Islet of Langerhans (tissue), 1 donor: ENCODE measurements at regions not wholly inside any gene's neighbourhood (a gene's known extent, or its start where the extent isn't known, plus 50 kb on each side); places are given as distances from the start of the nearest gene placed in this dataset.
"Not testable (repeated sequence)": the region's sequence is repeated elsewhere in the genome, so short reads cannot be mapped to it uniquely, and the experiment has no call there.

Experiments
- FAIRE-seq: peaks from one replicate; lab custom pipeline; 2011; peaks lifted over from hg19 to GRCh38; lab: Jason Lieb, UNC

DNA sequence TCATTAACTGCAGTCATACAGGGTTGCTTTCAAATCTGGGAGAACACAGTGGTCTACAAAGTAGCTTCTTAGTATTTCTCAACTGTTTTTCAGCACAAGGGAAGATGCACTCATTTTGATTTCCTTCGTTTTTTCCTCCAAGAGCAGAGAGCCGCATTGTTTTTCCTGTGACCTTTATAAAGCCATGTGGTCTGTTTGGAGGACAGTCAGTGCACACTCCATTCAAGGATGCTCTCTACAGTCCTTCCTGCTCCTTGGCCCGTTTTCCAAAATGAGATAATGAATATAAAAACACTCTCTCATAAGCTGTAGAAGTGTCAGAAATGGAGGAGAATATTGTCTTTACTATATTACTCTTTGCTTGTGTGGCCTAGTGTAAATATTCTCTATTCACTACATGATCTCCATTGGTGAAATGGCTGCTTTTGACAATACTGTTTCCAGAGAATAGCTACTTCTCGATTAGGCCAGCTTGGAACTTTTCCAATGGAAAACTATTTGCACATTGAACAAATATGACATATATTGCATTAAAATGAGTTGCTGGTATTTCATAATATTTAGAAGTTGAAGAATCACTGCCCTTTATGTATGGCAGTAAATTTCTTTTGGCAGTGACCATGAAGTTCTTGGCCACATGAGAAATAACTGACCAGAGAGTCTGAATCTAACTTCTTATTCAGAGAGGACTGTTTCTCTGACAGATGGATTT lies 393.1 kb upstream of the RGS6 start:
- FAIRE-seq: no peak

GRCh38 chr14:71539650-71540285 lies 392.5 kb upstream of the RGS6 start:
- no peak for FAIRE-seq

DNA sequence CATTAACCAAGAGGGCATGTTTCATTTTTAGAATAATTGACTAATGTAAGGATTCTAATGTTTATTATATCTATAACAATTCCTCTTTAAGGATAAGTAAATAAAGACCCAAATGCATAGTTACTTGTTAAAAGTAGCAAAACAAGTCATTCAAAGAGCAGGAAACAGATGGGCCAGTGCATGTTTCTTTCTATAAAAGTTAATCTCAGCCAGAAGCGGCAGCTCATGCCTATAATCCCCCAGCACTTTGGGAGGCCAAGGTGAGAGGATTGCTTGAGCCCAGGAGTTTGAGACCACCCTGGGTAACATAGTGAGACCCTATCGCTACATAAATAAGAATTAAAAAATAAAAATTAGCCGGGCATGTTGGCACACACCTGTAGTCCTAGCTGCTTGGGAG lies 391.0 kb upstream of the RGS6 start:
- no peak for FAIRE-seq

DNA sequence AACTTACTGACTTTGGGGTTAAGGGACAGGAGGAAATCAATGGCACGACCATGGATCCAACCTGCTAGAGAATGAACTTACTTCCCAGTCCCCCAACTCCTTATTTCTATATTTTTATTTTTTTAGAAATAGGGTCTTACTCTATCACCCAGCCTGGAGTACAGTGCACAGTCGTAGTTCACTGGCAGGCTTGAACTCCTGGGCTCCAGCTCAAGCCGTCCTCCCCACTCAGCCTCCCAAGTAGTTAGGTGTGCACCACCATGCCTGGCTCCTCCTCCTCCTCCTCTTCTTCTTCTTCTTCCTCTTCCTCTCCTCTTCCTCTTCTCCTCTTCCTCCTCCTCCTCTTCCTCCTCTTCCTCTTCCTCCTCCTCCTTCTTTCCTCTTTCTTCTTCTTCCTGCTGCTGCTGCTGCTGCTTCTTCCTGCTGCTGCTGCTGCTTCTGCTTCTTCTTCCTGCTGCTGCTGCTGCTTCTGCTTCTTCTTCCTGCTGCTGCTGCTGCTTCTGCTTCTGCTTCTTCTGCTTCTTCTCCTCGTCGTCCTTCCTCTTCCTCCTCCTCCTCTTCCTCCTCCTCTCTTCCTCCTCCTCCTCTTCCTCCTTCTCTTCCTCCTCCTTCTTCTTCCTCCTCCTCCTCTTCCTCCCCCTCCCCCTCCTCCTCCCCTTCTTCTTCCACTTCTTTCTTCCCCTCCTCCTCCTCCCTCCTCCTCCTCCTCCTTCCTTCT lies 390.1 kb upstream of the RGS6 start:
- FAIRE-seq: no peak

- FAIRE-seq: no peak
Observed at GRCh38 chr14:71549421-71550050, 382.7 kb upstream of the RGS6 start.

- no peak for FAIRE-seq
Observed at GRCh38 chr14:71550367-71550766, 381.9 kb upstream of the RGS6 start.

DNA sequence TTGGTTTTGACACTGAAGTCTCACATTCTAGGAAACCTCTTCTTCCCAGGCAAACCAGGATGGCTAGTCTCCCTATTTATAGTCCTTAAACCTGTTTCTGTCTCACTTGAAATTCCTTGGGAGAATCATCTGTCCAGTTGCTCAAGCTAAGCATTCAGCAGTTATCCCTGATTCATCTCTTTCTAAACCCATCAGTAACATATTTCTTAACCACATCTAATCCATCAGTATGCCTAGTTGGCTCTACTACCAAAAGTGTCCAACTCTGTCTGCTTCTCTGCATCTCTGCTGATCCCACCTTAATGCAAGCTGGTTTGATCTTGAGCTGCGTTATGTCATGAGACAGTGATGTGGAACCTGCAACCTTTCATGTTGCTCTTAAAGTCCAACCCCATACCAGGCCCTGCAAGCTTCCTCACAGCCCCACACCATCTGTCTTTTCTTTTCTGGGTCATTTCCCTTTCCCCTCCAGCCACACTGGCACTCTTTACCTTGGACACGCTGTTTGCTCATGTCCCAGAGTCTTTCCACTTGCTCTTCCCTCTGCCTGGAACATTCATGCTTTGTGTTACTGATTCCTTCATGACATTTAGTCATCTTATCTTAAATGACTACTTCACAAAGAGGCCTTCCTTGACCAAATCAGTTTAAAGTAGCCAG lies 380.8 kb upstream of the RGS6 start:
- FAIRE-seq: no peak

- no peak for FAIRE-seq
Observed at GRCh38 chr14:71552809-71553208, 379.4 kb upstream of the RGS6 start.

DNA sequence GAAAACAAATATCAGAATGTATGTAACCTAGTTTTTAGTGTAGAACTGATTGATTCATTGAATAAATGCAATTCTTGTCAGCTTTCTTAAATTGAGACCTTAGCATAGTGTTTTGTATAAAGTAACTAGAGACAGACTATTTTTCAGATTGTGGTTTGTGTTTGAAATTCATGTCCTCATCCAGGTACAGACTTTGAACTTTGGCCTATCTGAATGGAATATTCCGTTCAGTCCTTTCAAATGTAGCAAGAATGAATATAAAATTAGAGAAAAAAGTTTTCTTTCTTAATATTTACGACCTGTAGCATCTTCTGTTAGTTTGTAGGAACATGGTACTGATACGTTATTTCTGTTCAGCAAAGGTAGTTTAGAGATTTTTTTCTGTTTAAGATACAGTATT lies 378.4 kb upstream of the RGS6 start:
- peak; percentile 91 for FAIRE-seq

DNA sequence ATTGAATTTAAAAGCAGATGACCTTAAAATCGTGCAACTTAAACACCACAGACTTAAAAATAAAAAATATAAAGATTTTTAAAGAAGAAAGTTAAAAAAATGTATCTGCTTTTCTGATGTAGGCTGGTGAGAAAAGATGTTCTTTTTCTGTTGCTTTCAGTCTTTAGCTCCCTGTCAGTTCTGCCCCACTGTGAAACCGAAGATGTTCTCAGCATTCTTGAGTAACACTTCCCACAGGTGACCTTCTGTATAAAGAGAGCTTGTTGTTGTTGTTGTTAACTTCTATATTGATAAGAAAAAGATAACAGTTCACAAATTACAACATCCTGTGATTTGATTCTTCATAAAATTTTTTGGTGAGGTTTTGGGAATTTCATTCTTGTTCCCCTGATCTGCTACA lies 377.9 kb upstream of the RGS6 start:
- FAIRE-seq: no peak

- FAIRE-seq: no peak
Observed at GRCh38 chr14:71554959-71555612, 377.1 kb upstream of the RGS6 start.

DNA sequence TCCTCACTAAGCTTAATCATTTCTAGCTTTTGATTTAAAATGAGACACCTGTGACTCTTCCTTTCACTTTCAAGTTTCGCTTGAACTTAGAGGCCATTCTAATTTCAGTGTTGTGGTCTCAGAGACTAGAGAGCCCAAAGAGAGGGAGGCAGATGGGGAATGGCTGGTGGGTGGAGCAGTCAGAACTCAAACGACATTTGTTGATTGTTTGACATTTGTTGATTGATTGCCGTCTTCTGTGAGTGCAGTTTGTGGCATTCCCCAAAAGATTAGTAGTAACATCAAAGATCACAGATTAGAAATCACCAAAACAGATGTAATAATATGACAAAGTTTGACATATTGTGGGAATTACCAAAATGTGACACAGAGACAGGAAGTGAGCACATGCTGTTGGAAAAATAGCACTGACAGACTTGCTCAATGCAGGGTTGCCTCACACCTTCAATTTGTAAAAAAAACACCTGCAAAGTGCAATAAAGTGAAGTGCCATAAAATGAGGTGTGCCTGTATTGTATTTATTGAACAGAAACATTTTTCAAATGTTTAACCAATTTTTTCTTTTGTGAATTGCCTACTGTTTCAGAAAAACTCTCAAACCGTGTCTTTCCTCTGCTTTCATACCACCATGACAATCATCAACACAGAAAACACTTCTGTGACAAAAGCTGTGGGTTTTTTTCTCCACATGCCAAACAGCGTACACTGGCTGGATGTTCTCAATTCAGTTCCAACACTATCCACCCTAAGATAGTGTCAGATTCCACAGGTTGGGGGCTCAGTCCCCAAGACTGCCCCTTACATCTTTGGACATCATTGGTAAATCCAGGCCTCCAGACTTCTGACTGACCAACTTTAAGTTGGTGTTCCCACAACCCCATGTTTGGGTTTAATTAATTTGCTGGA lies 376.3 kb upstream of the RGS6 start:
- no peak for FAIRE-seq

- FAIRE-seq: no peak
Observed at GRCh38 chr14:71556730-71557129, 375.5 kb upstream of the RGS6 start.

- no peak for FAIRE-seq
Observed at GRCh38 chr14:71557351-71557750, 374.9 kb upstream of the RGS6 start.

- FAIRE-seq: not testable (repeated sequence)
Observed at GRCh38 chr14:71558943-71559342, 373.3 kb upstream of the RGS6 start.

- FAIRE-seq: no peak
Observed at GRCh38 chr14:71560751-71561150, 371.5 kb upstream of the RGS6 start.

- no peak for FAIRE-seq
Observed at GRCh38 chr14:71563492-71564153, 368.6 kb upstream of the RGS6 start.

GRCh38 chr14:71566276-71566675 lies 366.0 kb upstream of the RGS6 start:
- FAIRE-seq: no peak

DNA sequence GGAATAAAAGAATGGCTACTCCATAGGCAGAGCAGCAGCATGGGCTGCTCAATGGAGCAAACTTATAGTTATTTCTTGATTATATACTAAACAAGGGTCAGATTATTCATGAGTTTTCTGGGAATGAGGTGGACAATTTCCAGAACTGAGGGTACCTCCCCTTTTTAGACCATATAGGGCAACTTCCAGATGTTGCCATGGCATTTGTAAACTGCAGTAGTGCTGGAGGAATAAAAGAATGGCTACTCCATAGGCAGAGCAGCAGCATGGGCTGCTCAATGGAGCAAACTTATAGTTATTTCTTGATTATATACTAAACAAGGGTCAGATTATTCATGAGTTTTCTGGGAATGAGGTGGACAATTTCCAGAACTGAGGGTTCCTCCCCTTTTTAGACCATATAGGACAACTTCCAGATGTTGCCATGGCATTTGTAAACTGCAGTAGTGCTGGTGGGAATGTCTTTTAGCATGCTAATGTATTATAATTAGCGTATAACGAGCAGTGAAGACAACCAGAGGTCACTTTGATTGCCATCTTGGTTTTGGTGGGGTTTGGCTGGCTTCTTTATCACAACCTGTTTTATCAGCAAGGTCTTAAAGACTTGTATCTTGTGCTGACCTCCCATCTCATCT lies 364.6 kb upstream of the RGS6 start:
- FAIRE-seq: not testable (repeated sequence)

- no peak for FAIRE-seq
Observed at GRCh38 chr14:71574976-71575375, 357.3 kb upstream of the RGS6 start.
